ENCODE measurements at regions not wholly inside any gene's neighbourhood (a gene's known extent, or its start where the extent isn't known, plus 50 kb on each side); places are given as distances from the start of the nearest gene placed in this dataset.

- no peaks in the 10 kb centered on the region for H4K20me1 ChIP-seq (ENCODE audit: control insufficient read depth, insufficient read depth, insufficient read length)
- H3K36me3 Mint-ChIP-seq (ENCODE audit: insufficient read depth in 1 of 3, low read depth in 3 of 3) = peaks cover 2 to 4% (median 4%) of the 10 kb centered on the region in 3 experiments; a peak in 3 of 7 replicates
- H3K27me3 ChIP-seq (ENCODE audit: insufficient read depth, low read length) = no peaks in the 10 kb centered on the region
- no peaks in the 10 kb centered on the region for H3K79me1 ChIP-seq (ENCODE audit: insufficient read depth, low read depth, low read length, poor library complexity, severe bottlenecking)
- no peak overlapping the region for H2BK20ac ChIP-seq (ENCODE audit: low read depth, low read length, poor library complexity, severe bottlenecking)
- DNase-seq = no peak
- no peak overlapping the region for H3K23ac ChIP-seq (ENCODE audit: insufficient read length, low read depth, low read length)
- H3K9me3 ChIP-seq (ENCODE audit: control insufficient read depth, low read depth, low read length) = peaks cover 5% of the 10 kb centered on the region
- H2BK15ac ChIP-seq (ENCODE audit: low read depth, low read length) = no peak overlapping the region
- H3K4me1 Mint-ChIP-seq = peaks cover 2 to 22% of the 10 kb centered on the region in 2 experiments; a peak in 3 of 4 replicates
- no peak overlapping the region for H2BK12ac ChIP-seq (ENCODE audit: insufficient read length, low read depth, low read length)
- no peaks in the 10 kb centered on the region for H3K23me2 ChIP-seq (ENCODE audit: insufficient read length, low read depth, low read length, poor library complexity, severe bottlenecking)
- H3K4me1 ChIP-seq (ENCODE audit: insufficient read depth, low read length) = no peaks in the 10 kb centered on the region; the same call in 1 of the 2 replicates
- no peak overlapping the region for H3K4ac ChIP-seq (ENCODE audit: low read depth, low read length)
- H3K9ac ChIP-seq (ENCODE audit: extremely low read depth, insufficient read length, low read length) = no peak overlapping the region
- H3K27me3 Mint-ChIP-seq (ENCODE audit: low read depth) = peaks cover 2% of the 10 kb centered on the region
- H3K27ac ChIP-seq (ENCODE audit: insufficient read length, low read depth, low read length) = no peak overlapping the region
- no peak overlapping the region for H4K8ac ChIP-seq (replicated peaks; ENCODE audit: insufficient read length, low read depth, low read length)
- no peak overlapping the region for H3K56ac ChIP-seq (ENCODE audit: insufficient read length, low read depth, low read length)
- H2BK5ac ChIP-seq (ENCODE audit: insufficient read length, low read length) = no peak overlapping the region
- no peak overlapping the region for H3K4me2 ChIP-seq (ENCODE audit: insufficient read depth, insufficient read length, low read length)
- no peaks in the 10 kb centered on the region for H3K79me2 ChIP-seq (ENCODE audit: insufficient read depth, low read length)
- no CpG with 5 or more reads among the region's 3 CpGs for WGBS (ENCODE audit: extremely low coverage, insufficient read length, low lambda C conversion rate)
- no peak overlapping the region for H4K91ac ChIP-seq (ENCODE audit: insufficient read length, low read depth, low read length)
- no peak overlapping the region for H3T11ph ChIP-seq (ENCODE audit: low read length)
- TF ChIP-seq CTCF (conservative IDR thresholded peaks at IDR 0.05) = no peak
- H2BK120ac ChIP-seq (ENCODE audit: low read depth, low read length, poor library complexity, severe bottlenecking) = no peak overlapping the region
- H4K5ac ChIP-seq (ENCODE audit: insufficient read length, low read depth, low read length) = no peak overlapping the region
- H2AK5ac ChIP-seq (ENCODE audit: insufficient read length, low read length) = no peak overlapping the region
- no peak overlapping the region for H2AFZ ChIP-seq (ENCODE audit: low read length)
- H3K4me3 Mint-ChIP-seq = no peak overlapping the region
- H3K14ac ChIP-seq (ENCODE audit: insufficient read depth, low read length) = no peak overlapping the region
- peaks cover 4 to 10% of the 10 kb centered on the region in 2 experiments for H3K9me3 Mint-ChIP-seq
- no peak overlapping the region for H3K27ac Mint-ChIP-seq
- no peak overlapping the region for H3K18ac ChIP-seq (ENCODE audit: insufficient read length, low read depth, low read length)
These were observed 82.3 kb upstream of the SPTBN1 start for GRCh38 chr2:54373855-54374254.

All from H9 (cell line).